ENCODE measurements at regions not wholly inside any gene's neighbourhood (a gene's known extent, or its start where the extent isn't known, plus 50 kb on each side); places are given as distances from the start of the nearest gene placed in this dataset.
A peak's percentile ranks its signal among the peaks of the same experiment; 100 is the strongest.

DNA sequence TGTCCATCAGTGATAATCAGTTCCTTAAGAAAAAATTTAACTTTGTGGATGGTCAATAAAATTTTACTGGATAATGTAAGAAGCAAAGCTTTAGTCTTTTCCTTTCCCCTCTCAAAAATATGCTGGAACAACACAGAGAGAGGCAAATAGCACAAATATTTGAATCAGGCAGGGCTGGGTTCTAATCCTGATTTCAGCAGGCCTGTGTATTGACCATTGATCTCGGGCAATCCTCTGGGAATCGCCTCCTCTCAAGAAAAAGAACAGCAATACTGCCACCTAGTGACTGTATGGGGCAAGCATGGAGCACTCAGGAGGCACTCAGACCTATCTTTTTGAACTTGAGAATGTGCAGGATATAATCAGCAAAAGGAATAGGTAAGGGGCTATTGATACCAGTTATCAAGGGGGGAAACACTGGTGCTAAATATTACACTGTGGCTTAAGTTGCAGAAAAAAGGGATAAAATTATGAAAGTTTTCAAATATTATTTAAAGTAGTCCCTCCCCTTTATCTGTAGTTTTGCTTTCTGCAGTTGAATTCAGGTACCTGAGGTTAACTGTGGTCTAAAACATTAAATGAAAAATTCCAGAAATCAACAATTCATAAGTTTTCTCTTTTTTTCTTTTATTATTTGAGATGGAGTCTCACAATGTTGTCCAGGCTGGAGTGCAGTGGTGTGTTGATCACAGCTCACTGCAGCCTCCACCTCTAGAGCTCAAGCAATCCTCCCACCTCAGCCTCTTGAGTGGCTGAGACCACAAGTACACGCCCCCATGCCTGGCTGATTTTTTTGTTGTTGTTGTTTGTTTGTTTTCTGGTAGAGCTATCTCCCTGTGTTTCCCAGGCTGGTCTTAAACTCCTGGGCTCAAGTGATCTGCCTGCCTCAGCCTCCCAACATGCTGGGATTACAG is 91.8 kb upstream of the NHSL1 start (continued):
- TF ChIP-seq ZSCAN21 (CRISPR knock-in tag; IDR thresholded peaks at IDR 0.05; ENCODE audit: borderline replicate concordance): no peak
- no peak for TF ChIP-seq ZKSCAN5 (CRISPR knock-in tag; IDR thresholded peaks at IDR 0.05)
- TF ChIP-seq IKZF5 (CRISPR knock-in tag; IDR thresholded peaks at IDR 0.05): 0 out of 2 replicates have a peak, but pooled peaks have one; percentile 62
- TF ChIP-seq, protein P1, sequence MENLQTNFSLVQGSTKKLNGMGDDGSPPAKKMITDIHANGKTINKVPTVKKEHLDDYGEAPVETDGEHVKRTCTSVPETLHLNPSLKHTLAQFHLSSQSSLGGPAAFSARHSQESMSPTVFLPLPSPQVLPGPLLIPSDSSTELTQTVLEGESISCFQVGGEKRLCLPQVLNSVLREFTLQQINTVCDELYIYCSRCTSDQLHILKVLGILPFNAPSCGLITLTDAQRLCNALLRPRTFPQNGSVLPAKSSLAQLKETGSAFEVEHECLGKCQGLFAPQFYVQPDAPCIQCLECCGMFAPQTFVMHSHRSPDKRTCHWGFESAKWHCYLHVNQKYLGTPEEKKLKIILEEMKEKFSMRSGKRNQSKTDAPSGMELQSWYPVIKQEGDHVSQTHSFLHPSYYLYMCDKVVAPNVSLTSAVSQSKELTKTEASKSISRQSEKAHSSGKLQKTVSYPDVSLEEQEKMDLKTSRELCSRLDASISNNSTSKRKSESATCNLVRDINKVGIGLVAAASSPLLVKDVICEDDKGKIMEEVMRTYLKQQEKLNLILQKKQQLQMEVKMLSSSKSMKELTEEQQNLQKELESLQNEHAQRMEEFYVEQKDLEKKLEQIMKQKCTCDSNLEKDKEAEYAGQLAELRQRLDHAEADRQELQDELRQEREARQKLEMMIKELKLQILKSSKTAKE (CRISPR knock-in tag; IDR thresholded peaks at IDR 0.05; ENCODE audit: borderline replicate concordance): no peak
- no peak for TF ChIP-seq ZBTB20 (CRISPR knock-in tag; IDR thresholded peaks at IDR 0.05; ENCODE audit: borderline replicate concordance, low read depth)
- no peak for TF ChIP-seq ZNF576 (CRISPR knock-in tag; IDR thresholded peaks at IDR 0.05)
- TF ChIP-seq TGIF2 (CRISPR knock-in tag; IDR thresholded peaks at IDR 0.05): no peak
- TF ChIP-seq GMEB2 (CRISPR knock-in tag; IDR thresholded peaks at IDR 0.05; ENCODE audit: low read depth): no peak
- no peak for TF ChIP-seq ZNF101 (CRISPR knock-in tag; IDR thresholded peaks at IDR 0.05; ENCODE audit: borderline replicate concordance, low read depth)
- TF ChIP-seq ZFP82 (CRISPR knock-in tag; IDR thresholded peaks at IDR 0.05; ENCODE audit: borderline replicate concordance): no peak
- no peak for TF ChIP-seq ARNT (IDR thresholded peaks at IDR 0.05)
- peak; percentile 9; the same call in 1 of the 2 replicates for TF ChIP-seq HDAC1 (CRISPR knock-in tag; IDR thresholded peaks at IDR 0.05)
- no peak for TF ChIP-seq IRX3 (CRISPR knock-in tag; IDR thresholded peaks at IDR 0.05; ENCODE audit: borderline replicate concordance, low read depth)
- no peak for TF ChIP-seq ARID2 (CRISPR knock-in tag; IDR thresholded peaks at IDR 0.05; ENCODE audit: borderline replicate concordance)
- TF ChIP-seq GTF2F1 (IDR thresholded peaks at IDR 0.05; ENCODE audit: low read length): no peak
- no peak for TF ChIP-seq JARID2 (CRISPR knock-in tag; IDR thresholded peaks at IDR 0.05; ENCODE audit: insufficient replicate concordance)
- no peak for TF ChIP-seq CCAR2 (optimal IDR thresholded peaks at IDR 0.05; ENCODE audit: low read depth, low read length)
- TF ChIP-seq ELF1 (CRISPR knock-in tag; IDR thresholded peaks at IDR 0.05): no peak
- no peak for TF ChIP-seq ZNF556 (CRISPR knock-in tag; IDR thresholded peaks at IDR 0.05; ENCODE audit: borderline replicate concordance)
- no peak for TF ChIP-seq GATA4 (IDR thresholded peaks at IDR 0.05; ENCODE audit: borderline replicate concordance, low read depth)
- peak; percentile 54; the same call in 1 of the 2 replicates for TF ChIP-seq SAP130 (CRISPR knock-in tag; IDR thresholded peaks at IDR 0.05; ENCODE audit: low read depth)
- no peak for TF ChIP-seq ZNF20 (CRISPR knock-in tag; IDR thresholded peaks at IDR 0.05)
- no peak for TF ChIP-seq ZFY (CRISPR knock-in tag; IDR thresholded peaks at IDR 0.05)
- no peak for TF ChIP-seq NCOA2 (CRISPR knock-in tag; IDR thresholded peaks at IDR 0.05)
- no peak for TF ChIP-seq HOXA9 (CRISPR knock-in tag; IDR thresholded peaks at IDR 0.05; ENCODE audit: borderline replicate concordance)
